Fibroblast of pulmonary artery (primary cell): ENCODE measurements at regions not wholly inside any gene's neighbourhood (a gene's known extent, or its start where the extent isn't known, plus 50 kb on each side); places are given as distances from the start of the nearest gene placed in this dataset.

Experiments used
- DNase-seq: peaks from one replicate; pipeline ENCODE4 v3.0.0-alpha.2; 2010; ENCODE audit warnings: low read depth
- H3K4me3 ChIP-seq: replicated peaks from 2 replicates; pipeline ENCODE4 v1.5.1; 2011; ENCODE audit warnings: low read depth, mild to moderate bottlenecking, control low read depth, low read length, moderate library complexity
- CTCF ChIP-seq: IDR thresholded peaks from 2 replicates; pipeline ENCODE4 v1.5.1; 2011; ENCODE audit warnings: mild to moderate bottlenecking, control low read depth, low read length, inconsistent platforms; ENCODE audit errors: missing control alignments

GRCh38 chr7:39894904-39895303, 55.2 kb upstream of the CDK13 start:
- H3K4me3 ChIP-seq, result no peak overlapping the region
- DNase-seq, result peak; percentile 27
- TF ChIP-seq CTCF, result no peak

GRCh38 chr7:39896840-39897239, 53.2 kb upstream of the CDK13 start:
- no peak for TF ChIP-seq CTCF
- H3K4me3 ChIP-seq, result no peak overlapping the region
- DNase-seq, result no peak

GRCh38 chr7:39898867-39899266, 51.2 kb upstream of the CDK13 start:
- H3K4me3 ChIP-seq, result no peak overlapping the region
- DNase-seq, result no peak
- TF ChIP-seq CTCF, result no peak
